ENCODE measurements at regions not wholly inside any gene's neighbourhood (a gene's known extent, or its start where the extent isn't known, plus 50 kb on each side); places are given as distances from the start of the nearest gene placed in this dataset.

DNA sequence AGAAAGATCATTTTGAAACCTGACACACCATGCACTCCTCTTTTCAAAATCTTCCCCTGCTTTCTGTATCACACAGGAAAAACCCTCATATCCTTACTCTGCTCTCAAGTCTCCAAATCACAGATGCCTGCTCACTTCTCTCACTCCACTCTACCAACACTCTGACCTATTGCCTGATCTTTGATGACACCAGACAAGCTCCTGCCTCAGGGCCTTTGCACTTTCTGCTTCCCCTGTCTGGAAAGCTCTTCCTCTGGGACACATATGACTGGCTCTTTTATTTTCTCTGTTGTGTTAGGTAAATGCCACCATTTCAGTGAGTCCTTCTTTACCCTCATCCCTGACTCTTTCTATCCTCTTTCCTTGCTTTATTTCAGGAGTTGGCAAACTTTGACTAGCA lies 1300.7 kb upstream of the ZEB2 start:
- H3K27me3 ChIP-seq = no peaks in the 10 kb centered on the region
- ATAC-seq = no peak
- H3K9me3 ChIP-seq = no peaks in the 10 kb centered on the region
- no peak overlapping the region for H3K4me3 ChIP-seq
- DNase-seq = no peak
- no peak overlapping the region for H3K27ac ChIP-seq
- TF ChIP-seq CTCF (IDR thresholded peaks at IDR 0.05) = no peak
- intact Hi-C loops (cut with DNase I) = no loop called here
- no peaks in the 10 kb centered on the region for H3K36me3 ChIP-seq
- no peaks in the 10 kb centered on the region for H3K4me1 ChIP-seq

DNA sequence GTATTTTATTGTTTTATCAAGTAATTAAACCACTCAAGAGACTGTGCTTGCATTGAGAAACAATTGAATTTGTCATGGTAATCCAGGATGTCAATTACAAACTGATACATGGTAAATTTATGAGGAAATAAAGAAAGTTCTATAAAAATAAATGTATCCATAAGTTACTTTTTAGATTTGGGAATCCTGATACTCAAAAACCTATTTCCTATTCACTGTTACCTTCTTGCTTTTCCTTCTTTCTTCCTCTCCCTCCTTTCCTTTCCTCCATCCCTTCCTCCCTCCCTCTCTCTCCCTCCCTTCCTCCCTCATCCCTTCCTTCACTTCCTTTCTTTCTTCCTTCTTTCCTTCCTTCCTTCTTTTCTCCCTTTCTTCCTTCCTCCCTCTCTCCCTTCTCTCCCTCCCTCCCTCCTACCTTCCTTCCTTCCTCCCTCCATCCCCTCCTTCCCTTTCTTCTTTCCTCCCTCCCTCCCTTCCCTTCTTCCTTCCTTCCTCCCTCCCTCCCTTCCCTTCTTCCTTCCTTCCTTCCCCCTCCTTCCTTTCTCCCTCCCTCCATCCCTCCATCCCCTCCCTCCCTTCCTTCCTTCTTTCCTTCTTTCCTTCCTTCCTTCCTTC lies 1299.1 kb upstream of the ZEB2 start:
- H3K27me3 ChIP-seq = no peaks in the 10 kb centered on the region
- TF ChIP-seq CTCF (IDR thresholded peaks at IDR 0.05) = no peak
- H3K4me3 ChIP-seq = no peak overlapping the region
- no peaks in the 10 kb centered on the region for H3K9me3 ChIP-seq
- H3K27ac ChIP-seq = no peak overlapping the region
- no peaks in the 10 kb centered on the region for H3K4me1 ChIP-seq
- DNase-seq (no peak), ATAC-seq (no peak)
- no peaks in the 10 kb centered on the region for H3K36me3 ChIP-seq
- intact Hi-C loops (cut with DNase I) = no loop called here

DNA sequence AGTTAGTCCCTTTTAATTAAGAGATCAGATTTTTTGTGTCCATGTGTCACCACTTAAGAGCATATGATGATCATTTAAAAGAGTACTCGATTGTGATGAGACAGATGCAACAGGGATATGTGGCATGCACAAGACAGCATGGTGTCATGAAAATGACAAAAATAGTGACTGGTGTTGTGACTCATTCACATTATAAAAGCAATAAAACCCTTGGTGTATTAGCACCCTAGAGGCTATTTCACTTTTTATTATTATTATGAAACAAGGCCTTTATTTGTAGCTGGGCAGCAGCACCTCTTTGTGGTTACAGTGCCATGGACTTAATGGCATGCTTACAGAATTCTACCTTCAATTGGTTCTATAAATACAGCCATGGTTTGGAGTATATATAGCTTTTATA lies 1296.0 kb upstream of the ZEB2 start:
- no peak for ATAC-seq
- Histone ChIP-seq H3K27ac (no peak overlapping the region), H3K4me3 (no peak overlapping the region), H3K4me1 (no peaks in the 10 kb centered on the region), H3K27me3 (no peaks in the 10 kb centered on the region), H3K36me3 (no peaks in the 10 kb centered on the region), H3K9me3 (no peaks in the 10 kb centered on the region)
- TF ChIP-seq CTCF (IDR thresholded peaks at IDR 0.05) = no peak
- DNase-seq = no peak
- intact Hi-C loops (cut with DNase I) = no loop called here

GRCh38 chr2:145813481-145813880 lies 1293.6 kb upstream of the ZEB2 start:
- TF ChIP-seq CTCF (IDR thresholded peaks at IDR 0.05) = no peak
- H3K4me1 ChIP-seq = no peaks in the 10 kb centered on the region
- H3K27me3 ChIP-seq = no peaks in the 10 kb centered on the region
- no peaks in the 10 kb centered on the region for H3K9me3 ChIP-seq
- intact Hi-C loops (cut with DNase I) = no loop called here
- no peak for ATAC-seq
- no peak for DNase-seq
- H3K36me3 ChIP-seq = no peaks in the 10 kb centered on the region
- H3K27ac ChIP-seq = no peak overlapping the region
- no peak overlapping the region for H3K4me3 ChIP-seq

DNA sequence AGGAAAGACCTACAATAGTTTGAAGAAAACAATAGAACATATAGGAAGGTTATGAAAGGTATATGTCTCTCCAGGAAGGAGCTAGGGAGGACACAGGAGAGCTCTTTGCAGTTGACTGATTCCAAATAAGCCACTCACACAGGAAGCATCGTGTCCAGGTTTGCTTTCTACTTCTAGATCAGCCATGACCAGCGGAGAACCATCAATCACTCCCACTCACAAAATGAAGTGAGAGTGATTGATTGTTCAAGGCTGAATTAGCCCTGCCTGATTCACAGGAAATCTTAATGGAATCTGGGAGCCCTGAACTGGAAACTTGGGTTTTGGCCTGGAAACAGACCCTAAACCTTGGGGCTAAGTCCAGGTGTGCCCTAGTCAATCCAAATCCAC lies 1292.2 kb upstream of the ZEB2 start:
- no peak overlapping the region for H3K27ac ChIP-seq
- no peaks in the 10 kb centered on the region for H3K27me3 ChIP-seq
- intact Hi-C loops (cut with DNase I) = no loop called here
- DNase-seq (no peak), ATAC-seq (no peak)
- no peaks in the 10 kb centered on the region for H3K9me3 ChIP-seq
- H3K4me1 ChIP-seq = no peaks in the 10 kb centered on the region
- no peaks in the 10 kb centered on the region for H3K36me3 ChIP-seq
- TF ChIP-seq CTCF (IDR thresholded peaks at IDR 0.05) = no peak
- H3K4me3 ChIP-seq = no peak overlapping the region
